ENCODE measurements at regions not wholly inside any gene's neighbourhood (a gene's known extent, or its start where the extent isn't known, plus 50 kb on each side); places are given as distances from the start of the nearest gene placed in this dataset.

DNA sequence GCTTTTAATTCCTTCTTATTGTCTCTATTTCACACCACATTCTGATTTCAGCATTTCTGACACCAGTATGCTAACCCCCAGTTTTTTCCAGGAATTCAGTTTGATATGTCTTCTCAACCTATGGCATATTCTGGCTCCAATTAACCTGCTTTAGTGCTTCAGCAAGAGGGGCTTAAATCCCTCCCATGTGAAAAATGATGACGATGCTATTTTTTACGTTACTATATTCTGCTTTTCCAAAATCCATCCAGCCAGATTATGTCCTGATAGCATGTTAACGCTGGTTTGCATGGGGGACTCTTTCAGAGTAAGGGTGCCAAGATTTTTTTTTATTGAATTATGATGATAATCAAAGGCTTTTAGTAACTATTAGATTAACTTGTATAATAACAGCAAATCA is 163.3 kb upstream of the ADAMTS5 start:
- Mint-ChIP-seq H3K36me3 (ENCODE audit: unreplicated experiment) (no peaks in the 10 kb centered on the region), H3K27me3 (ENCODE audit: unreplicated experiment) (peaks cover 3% of the 10 kb centered on the region), H3K9me3 (ENCODE audit: unreplicated experiment) (no peaks in the 10 kb centered on the region), H3K4me1 (ENCODE audit: low read depth, unreplicated experiment) (peaks cover 7% of the 10 kb centered on the region), H3K4me3 (ENCODE audit: unreplicated experiment) (no peak overlapping the region), H3K27ac (ENCODE audit: unreplicated experiment) (no peak overlapping the region)
- DNase-seq = no peak
- TF ChIP-seq CTCF (IDR thresholded peaks at IDR 0.05; ENCODE audit: partially characterized antibody, unreplicated experiment) = no peak

DNA sequence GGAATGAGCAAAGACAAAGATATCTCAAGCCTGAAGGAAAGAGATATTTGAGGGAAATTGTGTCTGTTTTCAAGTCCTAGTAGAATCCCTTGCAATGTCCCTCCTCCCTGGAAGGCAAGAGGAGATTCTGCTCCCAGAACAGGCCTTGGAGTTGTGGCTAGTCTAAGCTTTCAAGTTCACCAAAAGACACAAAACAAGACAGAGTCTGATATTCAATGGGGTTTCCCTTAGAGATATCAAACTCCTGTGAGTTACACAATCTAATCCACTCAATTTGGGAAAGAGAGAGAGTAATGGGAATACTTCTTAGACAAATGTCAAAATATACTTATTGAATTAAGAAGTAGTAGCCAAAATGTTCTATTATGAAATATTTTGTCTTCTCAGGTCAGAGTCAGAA is 162.8 kb upstream of the ADAMTS5 start:
- Mint-ChIP-seq H3K9me3 (ENCODE audit: unreplicated experiment) (no peaks in the 10 kb centered on the region), H3K27me3 (ENCODE audit: unreplicated experiment) (peaks cover 3% of the 10 kb centered on the region), H3K4me1 (ENCODE audit: low read depth, unreplicated experiment) (peaks cover 7% of the 10 kb centered on the region), H3K27ac (ENCODE audit: unreplicated experiment) (no peak overlapping the region), H3K36me3 (ENCODE audit: unreplicated experiment) (no peaks in the 10 kb centered on the region), H3K4me3 (ENCODE audit: unreplicated experiment) (no peak overlapping the region)
- no peak for TF ChIP-seq CTCF (IDR thresholded peaks at IDR 0.05; ENCODE audit: partially characterized antibody, unreplicated experiment)
- DNase-seq = no peak

DNA sequence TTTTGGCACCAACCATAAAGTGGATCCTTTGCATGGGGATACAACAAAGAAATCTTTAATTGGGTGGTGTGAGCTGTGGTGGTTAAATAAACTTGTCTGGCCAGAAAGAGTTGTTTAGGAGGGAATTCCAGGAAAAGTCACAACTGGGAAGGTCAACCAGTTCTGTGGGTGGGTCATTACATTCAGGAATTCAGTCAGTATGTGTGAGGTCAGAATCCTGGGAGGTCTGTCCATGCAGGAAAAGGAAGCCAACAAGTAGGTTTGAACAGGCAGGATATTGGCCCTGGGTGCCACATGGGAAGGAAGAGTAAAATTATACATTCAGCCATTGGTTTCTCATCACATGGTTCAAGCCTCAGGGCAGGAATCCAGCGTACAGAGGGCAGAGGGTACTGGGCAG is 162.3 kb upstream of the ADAMTS5 start:
- no peak for TF ChIP-seq CTCF (IDR thresholded peaks at IDR 0.05; ENCODE audit: partially characterized antibody, unreplicated experiment)
- no peak for DNase-seq
- peaks cover 3% of the 10 kb centered on the region for H3K27me3 Mint-ChIP-seq (ENCODE audit: unreplicated experiment)
- H3K4me3 Mint-ChIP-seq (ENCODE audit: unreplicated experiment) = no peak overlapping the region
- peaks cover 7% of the 10 kb centered on the region for H3K4me1 Mint-ChIP-seq (ENCODE audit: low read depth, unreplicated experiment)
- H3K36me3 Mint-ChIP-seq (ENCODE audit: unreplicated experiment) = no peaks in the 10 kb centered on the region
- H3K9me3 Mint-ChIP-seq (ENCODE audit: unreplicated experiment) = no peaks in the 10 kb centered on the region
- no peak overlapping the region for H3K27ac Mint-ChIP-seq (ENCODE audit: unreplicated experiment)

DNA sequence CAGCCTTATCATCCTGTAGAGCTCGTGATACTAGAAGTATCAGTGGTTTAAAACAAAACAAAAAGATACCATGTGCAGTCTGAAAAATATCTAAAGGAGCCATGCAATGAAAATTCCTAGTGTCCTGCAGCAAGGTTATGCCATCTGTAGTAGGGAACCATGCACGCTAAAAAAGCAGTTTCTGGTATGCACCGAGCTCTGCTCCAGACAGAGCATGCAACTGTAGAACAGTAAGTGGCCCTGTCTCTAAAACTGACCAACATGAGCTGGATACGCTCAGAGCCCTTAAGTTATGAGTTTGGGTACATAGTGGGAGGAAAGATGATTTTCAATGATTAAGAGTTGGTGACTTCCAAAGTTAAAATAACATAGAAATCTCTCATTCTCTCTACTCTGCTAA is 159.3 kb upstream of the ADAMTS5 start:
- Mint-ChIP-seq H3K36me3 (ENCODE audit: unreplicated experiment) (no peaks in the 10 kb centered on the region), H3K9me3 (ENCODE audit: unreplicated experiment) (no peaks in the 10 kb centered on the region), H3K4me3 (ENCODE audit: unreplicated experiment) (no peak overlapping the region), H3K27me3 (ENCODE audit: unreplicated experiment) (no peaks in the 10 kb centered on the region), H3K27ac (ENCODE audit: unreplicated experiment) (no peak overlapping the region), H3K4me1 (ENCODE audit: low read depth, unreplicated experiment) (peaks cover 5% of the 10 kb centered on the region)
- DNase-seq = no peak
- no peak for TF ChIP-seq CTCF (IDR thresholded peaks at IDR 0.05; ENCODE audit: partially characterized antibody, unreplicated experiment)

- H3K27ac Mint-ChIP-seq (ENCODE audit: unreplicated experiment) = no peak overlapping the region
- H3K9me3 Mint-ChIP-seq (ENCODE audit: unreplicated experiment) = no peaks in the 10 kb centered on the region
- peaks cover 6% of the 10 kb centered on the region for H3K4me1 Mint-ChIP-seq (ENCODE audit: low read depth, unreplicated experiment)
- no peaks in the 10 kb centered on the region for H3K36me3 Mint-ChIP-seq (ENCODE audit: unreplicated experiment)
- DNase-seq = no peak
- TF ChIP-seq CTCF (IDR thresholded peaks at IDR 0.05; ENCODE audit: partially characterized antibody, unreplicated experiment) = no peak
- H3K4me3 Mint-ChIP-seq (ENCODE audit: unreplicated experiment) = no peak overlapping the region
- H3K27me3 Mint-ChIP-seq (ENCODE audit: unreplicated experiment) = no peaks in the 10 kb centered on the region
Observed at GRCh38 chr21:27122686-27123085, 155.8 kb upstream of the ADAMTS5 start.
